K562 (cell line): ENCODE measurements at regions not wholly inside any gene's neighbourhood (a gene's known extent, or its start where the extent isn't known, plus 50 kb on each side); places are given as distances from the start of the nearest gene placed in this dataset.

Source experiments
- ATAC-seq: fragments of 200-7000 bp; cut with Tn5 transposase; 3 replicates; pipeline ENCODE4 v1.9.1; 2020; ENCODE audit warnings: moderate library complexity
- BruUV-seq: library from RNA; stranded (reverse); fragments of 400-500 nt; replicated peaks from 2 replicates; lab custom pipeline; 2021; lab: Mats Ljungman, UMichigan
- CTCF ChIA-PET: fragments of 300-600 bp; formaldehyde crosslinking; extraction: SDS; loops from one replicate; lab custom pipeline; 2021; ENCODE audit warnings: low intra/inter-chr PET ratio; lab: Yijun Ruan, JAX
- POLR2A ChIA-PET: fragments of 300-600, 350-650 bp; sonication (Branson Sonifier 250); formaldehyde crosslinking; extraction: SDS; loops from one replicate; lab custom pipeline; 2021; ENCODE audit warnings: antibody characterized with exemption, inconsistent platforms; lab: Yijun Ruan, JAX
- DNase-seq, 4 experiments: peaks; one replicate each; pipeline versions ENCODE4 v3.0.0 to v3.0.0-alpha.2; 2011 to 2018; ENCODE audit warnings: low spot score in 3 of 4, mixed read lengths in 3 of 4; ENCODE audit errors: extremely low read depth in 1 of 4
- FAIRE-seq: peaks from 2 replicates; lab custom pipeline; 2011; peaks lifted over from hg19 to GRCh38; lab: Jason Lieb, UNC
- H2AFZ ChIP-seq: 2 replicates; pipeline ENCODE4 v1.6.0; 2011; ENCODE audit warnings: low read depth, low read length, control low read depth, inconsistent platforms
- H3K27ac ChIP-seq: fragments of 200-600 bp; 3 replicates; pipeline ENCODE4 v1.8.0; 2011; ENCODE audit warnings: low read depth, mild to moderate bottlenecking, control low read depth, inconsistent platforms, low read length, moderate library complexity, mixed read lengths; ENCODE audit errors: extremely low read depth
- H3K27me3 ChIP-seq, 2 experiments: fragments of 300-600 bp in 1 of 2; 2 replicates in 1 of 2; 3 replicates in 1 of 2; pipeline versions ENCODE4 v1.6.0 to v1.8.0; 2011; ENCODE audit warnings: inconsistent platforms in 2 of 2, low read length in 2 of 2, mild to moderate bottlenecking in 1 of 2, mixed read lengths in 1 of 2, moderate library complexity in 1 of 2; ENCODE audit not compliant: control insufficient read depth in 2 of 2, insufficient read depth in 2 of 2
- H3K36me3 ChIP-seq: fragments of 300-600 bp; 3 replicates; pipeline ENCODE4 v1.8.0; 2011; ENCODE audit warnings: mild to moderate bottlenecking, low read length, inconsistent platforms; ENCODE audit not compliant: control insufficient read depth, insufficient read depth
- H3K4me1 ChIP-seq, 2 experiments: fragments of 200-600 bp in 1 of 2; replicated peaks in 1 of 2; 2 replicates in 1 of 2; 3 replicates in 1 of 2; pipeline versions ENCODE4 v1.5.1 to v1.8.0; 2011; ENCODE audit warnings: inconsistent platforms in 2 of 2, low read length in 2 of 2, mild to moderate bottlenecking in 1 of 2, mixed read lengths in 1 of 2, moderate library complexity in 1 of 2; ENCODE audit not compliant: control insufficient read depth in 2 of 2, insufficient read depth in 2 of 2
- H3K4me2 ChIP-seq: 2 replicates; pipeline ENCODE4 v1.6.1; 2011; ENCODE audit warnings: low read length, control low read depth, inconsistent platforms, mixed read lengths; ENCODE audit not compliant: insufficient read depth
- H3K4me3 ChIP-seq: fragments of 200-600 bp; sonication (generic), shearing (Covaris generic); 2 replicates; pipeline ENCODE4 v1.5.1; 2016; ENCODE audit warnings: control low read depth, inconsistent platforms
- H3K79me2 ChIP-seq: fragments of 200-600 bp; 3 replicates; pipeline ENCODE4 v1.8.0; 2011; ENCODE audit warnings: low read length, inconsistent platforms; ENCODE audit not compliant: control insufficient read depth, insufficient read depth
- H3K9ac ChIP-seq, 2 experiments: 2 replicates each; pipeline versions ENCODE4 v1.6.0 to v1.6.1; 2011; ENCODE audit warnings: low read depth in 2 of 2, low read length in 2 of 2, control low read depth in 1 of 2, inconsistent platforms in 1 of 2, mild to moderate bottlenecking in 1 of 2, mixed read lengths in 1 of 2; ENCODE audit not compliant: insufficient read depth in 1 of 2
- H3K9me1 ChIP-seq: one replicate; pipeline ENCODE4 v1.6.0; 2011; ENCODE audit warnings: inconsistent platforms, mild to moderate bottlenecking, low read length, moderate library complexity; ENCODE audit not compliant: control insufficient read depth, insufficient read depth
- H3K9me3 ChIP-seq: replicated peaks from 2 replicates; pipeline ENCODE4 v1.5.1; 2011; ENCODE audit warnings: low read depth, low read length, inconsistent platforms; ENCODE audit not compliant: control insufficient read depth, insufficient read depth
- H4K20me1 ChIP-seq: replicated peaks from 2 replicates; pipeline ENCODE4 v1.6.1; 2011; ENCODE audit warnings: low read length, inconsistent platforms, mixed read lengths; ENCODE audit not compliant: control insufficient read depth, insufficient read depth
- NONO ChIP-seq, 2 experiments: fragments of 200-400 bp in 1 of 2; fragments of 450-650 bp in 1 of 2; formaldehyde crosslinking in 1 of 2; IDR thresholded peaks; 2 replicates each; pipeline ENCODE4 v1.6.1; 2017; ENCODE audit warnings: low read depth in 2 of 2, mild to moderate bottlenecking in 2 of 2, moderate library complexity in 2 of 2, low read length in 1 of 2
- POLR2AphosphoS5 ChIP-seq: IDR thresholded peaks from 2 replicates; pipeline ENCODE4 v1.6.1; 2011; ENCODE audit warnings: mild to moderate bottlenecking, low read depth, low read length, moderate library complexity; ENCODE audit not compliant: control insufficient read depth, insufficient read depth
- SMAD2 ChIP-seq: fragments of 150-350 bp; IDR thresholded peaks from 2 replicates; pipeline ENCODE4 v1.6.1; 2014; ENCODE audit warnings: low read depth, mild to moderate bottlenecking, low read length
- WGBS: fragments of 100-300 bp; shearing (Covaris generic); methylation state at CpG from one replicate; pipeline ENCODE4 v1.1.6; 2016; ENCODE audit warnings: low coverage, mixed read lengths; ENCODE audit not compliant: insufficient coverage; ENCODE audit errors: missing lambda C conversion rate; 5-methylcytosine and 5-hydroxymethylcytosine counted together
- in situ Hi-C: fragments of 300-500 bp; cut with MboI; formaldehyde crosslinking; loops from 4 replicates; pipeline ENCODE4 v1.15.0; 2018; ENCODE audit warnings: inconsistent platforms, mixed read lengths
- intact Hi-C: fragments of 100-400 bp; cut with micrococcal nuclease; formaldehyde crosslinking; loops from 2 replicates; pipeline ENCODE4 v1.14.2; 2022

DNA sequence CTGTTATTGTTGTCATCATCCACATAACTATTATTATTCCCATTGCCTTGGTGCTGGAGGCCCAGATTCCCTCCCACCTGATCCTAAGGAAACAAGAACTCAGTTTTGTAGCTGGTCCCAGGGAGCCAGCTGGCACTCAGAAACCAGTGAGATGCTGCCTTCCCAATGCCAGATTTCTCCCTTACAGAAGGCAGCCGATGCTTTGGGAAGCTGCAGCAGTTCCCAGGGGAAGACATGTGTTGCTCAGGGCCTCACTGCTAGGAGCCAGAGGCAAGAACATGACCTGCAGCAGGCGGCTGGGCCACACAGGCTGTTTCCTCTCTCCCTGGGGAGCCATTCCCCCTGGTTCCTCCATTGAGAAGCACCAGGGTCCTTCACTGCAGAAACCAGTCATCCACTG, 59.9 kb upstream of the GRIN2A start:
- no TSS peak for BruUV-seq
- Histone ChIP-seq H4K20me1 (no peaks in the 10 kb centered on the region), H3K9me3 (no peaks in the 10 kb centered on the region), H3K36me3 (no peaks in the 10 kb centered on the region), H3K4me1 (no peaks in the 10 kb centered on the region; a peak in 2 of 5 replicates), H3K27me3 (peaks cover 10 to 36% of the 10 kb centered on the region in 2 experiments; a peak in 3 of 5 replicates), H3K79me2 (no peaks in the 10 kb centered on the region), H3K4me2 (no peak overlapping the region), H3K4me3 (no peak overlapping the region), H3K9ac (no peak overlapping the region), H2AFZ (no peak overlapping the region)
- in situ Hi-C loops: no loop called here
- no peak for FAIRE-seq
- no peak for ATAC-seq
- intact Hi-C loops: no loop called here
- CTCF ChIA-PET: no interaction called here
- TF ChIP-seq SMAD2 (no peak), NONO (IDR thresholded peaks at IDR 0.05; ENCODE audit: low read depth in 2 of 2, low read length in 1 of 2) (no peak)
- TF ChIP-seq, all 486 proteins: peak for 0
- no peak for DNase-seq
- H3K9me1 ChIP-seq: no peaks in the 10 kb centered on the region
- POLR2A ChIA-PET: interaction anchor here (0.7 kb wide), 1 partner anchor 19 kb away, joined by 3 read pairs; no protein-coding TSS in a partner anchor
- no peak overlapping the region for H3K27ac ChIP-seq
- 32% methylated on average over 2 of the region's 2 CpGs for WGBS

DNA sequence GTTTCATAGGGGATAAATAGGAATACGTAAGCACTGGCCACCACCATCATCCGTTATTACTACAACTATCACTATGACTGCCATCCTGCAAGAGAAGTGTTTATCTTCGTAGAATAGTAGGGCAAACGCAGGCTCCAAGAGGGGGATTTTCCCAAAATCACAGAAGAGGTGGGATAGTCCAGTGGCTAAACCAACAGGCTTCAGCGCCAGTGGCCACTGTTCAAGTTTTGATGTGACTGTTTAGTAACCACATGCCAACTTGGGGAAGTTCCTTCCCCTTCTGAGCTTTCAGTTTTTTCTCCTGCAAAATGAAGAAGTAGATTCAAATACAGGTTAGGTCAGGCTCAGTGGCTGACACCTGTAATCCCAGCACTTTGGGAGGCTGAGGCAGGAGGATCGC, 60.7 kb upstream of the GRIN2A start:
- FAIRE-seq (no peak), DNase-seq (no peak), ATAC-seq (no peak)
- intact Hi-C loops (no loop called here), in situ Hi-C loops (no loop called here)
- no peaks in the 10 kb centered on the region for H3K9me1 ChIP-seq
- no peak overlapping the region for H3K4me2 ChIP-seq
- no peaks in the 10 kb centered on the region for H4K20me1 ChIP-seq
- ChIA-PET POLR2A (no interaction called here), CTCF (no interaction called here)
- no peak overlapping the region for H3K4me3 ChIP-seq
- peaks cover 8 to 35% of the 10 kb centered on the region in 2 experiments; a peak in 3 of 5 replicates for H3K27me3 ChIP-seq
- no peak overlapping the region for H3K27ac ChIP-seq
- 26% methylated on average over 6 of the region's 6 CpGs for WGBS
- BruUV-seq: no TSS peak
- no peaks in the 10 kb centered on the region for H3K36me3 ChIP-seq
- no peaks in the 10 kb centered on the region for H3K9me3 ChIP-seq
- no peaks in the 10 kb centered on the region; a peak in 2 of 5 replicates for H3K4me1 ChIP-seq
- TF ChIP-seq POLR2AphosphoS5: no peak
- no peaks in the 10 kb centered on the region for H3K79me2 ChIP-seq
- H2AFZ ChIP-seq: no peak overlapping the region
- no peak overlapping the region for H3K9ac ChIP-seq
